B cell (primary cell): ENCODE measurements at regions not wholly inside any gene's neighbourhood (a gene's known extent, or its start where the extent isn't known, plus 50 kb on each side); places are given as distances from the start of the nearest gene placed in this dataset.

Experiments
- ATAC-seq: fragments of 200-7000 bp; cut with Tn5 transposase; one replicate; pipeline ENCODE4 v1.10.0; 2021; ENCODE audit warnings: low read depth, mild to moderate bottlenecking, moderate number of reproducible peaks, moderate library complexity
- CTCF ChIA-PET: fragments of 350-600 bp; sonication (Branson Sonifier 250); formaldehyde crosslinking; loops from one replicate; lab custom pipeline; 2021; ENCODE audit warnings: antibody characterized with exemption, inconsistent platforms; lab: Charles Lee
- POLR2A ChIA-PET: fragments of 350-600 bp; sonication (Branson Sonifier 250); formaldehyde crosslinking; loops from one replicate; lab custom pipeline; 2021; ENCODE audit warnings: antibody characterized with exemption; lab: Charles Lee
- DNase-seq: peaks from one replicate; pipeline ENCODE4 v3.0.0; 2013
- H2AFZ ChIP-seq: 2 replicates; pipeline ENCODE4 v1.6.1; 2012; ENCODE audit warnings: mild to moderate bottlenecking, low read depth, low read length; ENCODE audit not compliant: insufficient read depth, poor library complexity, severe bottlenecking
- H3K27ac ChIP-seq, 2 donors: 1 replicate in 1 of 2; 2 replicates in 1 of 2; pipeline ENCODE4 v1.5.1; 2012 to 2013; ENCODE audit warnings: low read length in 2 of 2, mild to moderate bottlenecking in 2 of 2, moderate library complexity in 1 of 2
- H3K27me3 ChIP-seq, 4 experiments: fragments of 200-600 bp in 1 of 4; sonication (generic) in 1 of 4; replicated peaks in 1 of 4; 1 replicate in 2 of 4; 2 replicates in 2 of 4; pipeline versions ENCODE4 v1.6.1 to v1.7.0; 2013 to 2016; ENCODE audit warnings: low read length in 3 of 4, mild to moderate bottlenecking in 2 of 4, mixed read lengths in 1 of 4, moderate library complexity in 1 of 4; ENCODE audit not compliant: insufficient read depth in 4 of 4, control insufficient read depth in 3 of 4; ENCODE audit errors: control extremely low read depth in 1 of 4
- H3K36me3 ChIP-seq, 2 experiments: replicated peaks in 1 of 2; 1 replicate in 1 of 2; 2 replicates in 1 of 2; pipeline versions ENCODE4 v1.6.1 to v1.7.1; 2013; ENCODE audit warnings: low read length in 1 of 2; ENCODE audit not compliant: insufficient read depth in 2 of 2, control insufficient read depth in 1 of 2; ENCODE audit errors: control extremely low read depth in 1 of 2, extremely low read depth in 1 of 2
- H3K4me1 ChIP-seq, 2 donors: fragments of 200-600 bp in 1 of 2; sonication (generic) in 1 of 2; 1 replicate in 1 of 2; 2 replicates in 1 of 2; pipeline versions ENCODE4 v1.5.1 to v1.6.1; 2013 to 2017; ENCODE audit warnings: low read length in 2 of 2; ENCODE audit not compliant: control insufficient read depth in 2 of 2, insufficient read depth in 2 of 2
- H3K4me2 ChIP-seq: replicated peaks from 2 replicates; pipeline ENCODE3; 2012; ENCODE audit warnings: mild to moderate bottlenecking, low read depth, low read length; ENCODE audit not compliant: poor library complexity, severe bottlenecking
- H3K4me3 ChIP-seq, 5 experiments: fragments of 200-600 bp in 1 of 5; sonication (generic) in 1 of 5; 1 replicate in 3 of 5; 2 replicates in 2 of 5; pipeline versions ENCODE4 v1.5.1 to v1.7.0; 2011 to 2016; ENCODE audit warnings: low read length in 4 of 5, mild to moderate bottlenecking in 4 of 5, low read depth in 2 of 5, control low read depth in 1 of 5, moderate library complexity in 1 of 5; ENCODE audit not compliant: insufficient read depth in 1 of 5; ENCODE audit errors: control extremely low read depth in 1 of 5, extremely low read depth in 1 of 5
- H3K79me2 ChIP-seq: fragments of 200-600 bp; sonication (generic); one replicate; pipeline ENCODE4 v1.6.0; 2016; ENCODE audit warnings: low read length; ENCODE audit not compliant: control insufficient read depth, insufficient read depth
- H3K9ac ChIP-seq: fragments of 200-600 bp; sonication (generic); 2 replicates; pipeline ENCODE4 v1.6.1; 2017; ENCODE audit warnings: mild to moderate bottlenecking, low read length, moderate library complexity
- H3K9me3 ChIP-seq, 3 donors: one replicate each; pipeline versions ENCODE4 v1.6.1 to v1.7.1; 2013; ENCODE audit warnings: low read length in 2 of 3; ENCODE audit not compliant: control insufficient read depth in 2 of 3, insufficient read depth in 1 of 3; ENCODE audit errors: control extremely low read depth in 1 of 3
- H4K20me1 ChIP-seq: 2 replicates; pipeline ENCODE4 v1.6.0; 2012; ENCODE audit warnings: mild to moderate bottlenecking, low read length; ENCODE audit not compliant: insufficient read depth, control insufficient read depth, poor library complexity, severe bottlenecking
- H3K27ac Mint-ChIP-seq: one replicate; pipeline ENCODE4 v1.8.0; 2021; ENCODE audit warnings: mixed read lengths
- H3K27me3 Mint-ChIP-seq: one replicate; pipeline ENCODE4 v1.8.0; 2021; ENCODE audit warnings: mixed read lengths
- H3K4me1 Mint-ChIP-seq: one replicate; pipeline ENCODE4 v1.8.0; 2021; ENCODE audit warnings: mixed read lengths
- H3K4me3 Mint-ChIP-seq: one replicate; pipeline ENCODE4 v1.8.0; 2021; ENCODE audit warnings: mixed read lengths
- H3K9me3 Mint-ChIP-seq: one replicate; pipeline ENCODE4 v1.8.0; 2022; ENCODE audit warnings: mixed read lengths; ENCODE audit not compliant: insufficient read depth
- EZH2 ChIP-seq: IDR thresholded peaks from 2 replicates; pipeline ENCODE4 v1.6.1; 2012; ENCODE audit warnings: borderline replicate concordance, low read depth, mild to moderate bottlenecking, moderate library complexity, low read length; ENCODE audit not compliant: insufficient read depth, poor library complexity, severe bottlenecking
- WGBS: methylation state at CpG from one replicate; pipeline ENCODE4 v1.1.5; 2013; ENCODE audit warnings: missing lambda C conversion rate; ENCODE audit not compliant: insufficient coverage; 5-methylcytosine and 5-hydroxymethylcytosine counted together
- intact Hi-C: fragments of 100-400 bp; cut with micrococcal nuclease; formaldehyde crosslinking; loops from one replicate; pipeline ENCODE4 v1.10.0; 2022
- TF ChIP-seq, protein P1 (sequence below): fragments of 200-600 bp; IDR thresholded peaks from one replicate; pipeline ENCODE4 v1.8.0; 2022; ENCODE audit warnings: antibody characterized with exemption, mild to moderate bottlenecking

DNA sequence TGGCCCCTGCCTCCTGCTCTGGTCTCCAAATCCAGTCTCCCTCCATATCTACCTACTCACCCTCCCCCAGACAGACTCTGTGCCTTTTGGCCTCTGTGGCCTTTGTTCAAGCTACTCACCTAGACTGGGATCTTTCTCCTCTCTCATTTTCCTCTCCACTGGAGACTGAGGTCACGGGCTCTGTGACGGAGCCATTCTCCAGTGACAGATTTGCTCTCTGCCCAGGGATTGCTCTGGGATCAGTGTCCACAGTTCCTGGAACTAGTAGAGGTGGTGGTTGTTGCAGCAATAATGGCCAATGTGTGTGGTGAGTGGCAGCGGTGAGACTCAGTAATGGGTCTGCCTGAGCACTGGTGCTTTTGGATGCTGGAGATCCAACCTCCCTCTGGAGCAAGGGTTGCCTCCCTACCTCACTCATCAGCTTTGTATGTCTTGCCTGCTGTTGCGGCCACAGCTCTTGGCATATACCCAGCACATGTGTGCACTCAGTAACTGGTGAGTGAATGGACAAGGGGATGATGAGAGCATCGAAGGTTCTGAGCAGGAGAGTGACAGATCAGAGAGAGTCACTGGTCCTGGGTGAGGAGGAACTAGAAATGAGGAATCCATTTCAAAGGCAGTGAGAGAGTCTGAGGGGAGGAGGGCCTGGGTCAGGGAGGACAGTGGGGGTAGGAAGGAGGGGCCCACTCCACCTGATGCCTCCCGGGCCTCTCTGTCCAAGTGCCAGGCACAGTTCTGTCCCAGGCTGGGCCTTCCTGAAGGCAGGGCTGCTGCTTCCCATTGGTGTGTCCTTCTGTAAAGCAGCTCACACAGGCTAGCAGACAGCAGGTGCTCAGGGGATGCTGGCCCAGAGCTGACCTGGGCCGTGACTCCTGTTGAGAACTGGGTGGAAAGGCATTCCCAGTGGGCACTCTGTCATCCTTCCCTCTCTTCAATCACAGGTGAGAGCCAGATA is 96.5 kb upstream of the PITX1 start:
- Histone ChIP-seq H3K27me3 (peaks cover 0 to 7% (median 0%) of the 10 kb centered on the region in 4 experiments), H3K9me3 (no peaks in the 10 kb centered on the region), H4K20me1 (no peaks in the 10 kb centered on the region), H2AFZ (no peak overlapping the region), H3K4me2 (no peak overlapping the region), H3K4me1 (no peaks in the 10 kb centered on the region), H3K27ac (no peak overlapping the region), H3K36me3 (no peaks in the 10 kb centered on the region), H3K4me3 (no peak overlapping the region), H3K9ac (no peak overlapping the region), H3K79me2 (no peaks in the 10 kb centered on the region)
- Mint-ChIP-seq H3K4me3 (no peak overlapping the region), H3K27ac (no peak overlapping the region), H3K4me1 (peaks cover 2% of the 10 kb centered on the region), H3K27me3 (peaks cover 28% of the 10 kb centered on the region), H3K9me3 (no peaks in the 10 kb centered on the region)
- DNase-seq = no peak
- intact Hi-C loops = no loop called here
- ChIA-PET CTCF (no interaction called here), POLR2A (no interaction called here)
- TF ChIP-seq, protein P1, sequence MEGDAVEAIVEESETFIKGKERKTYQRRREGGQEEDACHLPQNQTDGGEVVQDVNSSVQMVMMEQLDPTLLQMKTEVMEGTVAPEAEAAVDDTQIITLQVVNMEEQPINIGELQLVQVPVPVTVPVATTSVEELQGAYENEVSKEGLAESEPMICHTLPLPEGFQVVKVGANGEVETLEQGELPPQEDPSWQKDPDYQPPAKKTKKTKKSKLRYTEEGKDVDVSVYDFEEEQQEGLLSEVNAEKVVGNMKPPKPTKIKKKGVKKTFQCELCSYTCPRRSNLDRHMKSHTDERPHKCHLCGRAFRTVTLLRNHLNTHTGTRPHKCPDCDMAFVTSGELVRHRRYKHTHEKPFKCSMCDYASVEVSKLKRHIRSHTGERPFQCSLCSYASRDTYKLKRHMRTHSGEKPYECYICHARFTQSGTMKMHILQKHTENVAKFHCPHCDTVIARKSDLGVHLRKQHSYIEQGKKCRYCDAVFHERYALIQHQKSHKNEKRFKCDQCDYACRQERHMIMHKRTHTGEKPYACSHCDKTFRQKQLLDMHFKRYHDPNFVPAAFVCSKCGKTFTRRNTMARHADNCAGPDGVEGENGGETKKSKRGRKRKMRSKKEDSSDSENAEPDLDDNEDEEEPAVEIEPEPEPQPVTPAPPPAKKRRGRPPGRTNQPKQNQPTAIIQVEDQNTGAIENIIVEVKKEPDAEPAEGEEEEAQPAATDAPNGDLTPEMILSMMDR = no peak
- TF ChIP-seq EZH2 = no peak
- whole genome bisulfite sequencing = 96% methylated on average over 3 of the region's 7 CpGs
- no peak for ATAC-seq

DNA sequence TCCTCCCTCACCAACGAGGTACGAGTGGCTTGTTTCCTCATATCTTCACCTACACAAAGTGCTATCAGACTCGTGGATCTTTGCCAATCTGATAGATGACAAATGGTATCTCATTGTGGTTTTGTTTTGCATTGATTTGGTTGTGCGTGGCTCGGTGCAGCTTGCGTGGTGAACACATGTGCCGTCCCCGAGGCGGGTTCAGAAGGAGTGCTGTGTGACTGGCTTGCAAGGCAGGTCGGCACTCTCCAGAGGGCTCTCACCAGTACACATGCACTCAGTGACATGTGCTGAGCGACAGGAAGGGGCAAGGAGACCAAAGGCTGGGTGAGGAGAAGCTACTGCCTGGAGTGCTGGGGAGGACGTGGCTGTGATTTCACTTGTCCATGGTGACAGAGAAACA is 95.3 kb upstream of the PITX1 start:
- H3K27me3 Mint-ChIP-seq = peaks cover 25% of the 10 kb centered on the region
- ATAC-seq (no peak), DNase-seq (no peak)
- Histone ChIP-seq H3K27me3 (peaks cover 0 to 4% (median 0%) of the 10 kb centered on the region in 4 experiments), H3K4me1 (no peaks in the 10 kb centered on the region), H3K9ac (no peak overlapping the region), H3K36me3 (no peaks in the 10 kb centered on the region), H3K4me2 (no peak overlapping the region), H2AFZ (no peak overlapping the region), H4K20me1 (no peaks in the 10 kb centered on the region), H3K9me3 (no peaks in the 10 kb centered on the region), H3K4me3 (no peak overlapping the region), H3K27ac (no peak overlapping the region), H3K79me2 (no peaks in the 10 kb centered on the region)
- intact Hi-C loops = no loop called here
- ChIA-PET POLR2A (no interaction called here), CTCF (no interaction called here)
- WGBS = 50% methylated on average over 8 of the region's 12 CpGs
- TF ChIP-seq, protein P1 = no peak
- TF ChIP-seq EZH2 = no peak
- H3K4me1 Mint-ChIP-seq = peaks cover 2% of the 10 kb centered on the region
- H3K27ac Mint-ChIP-seq = no peak overlapping the region
- H3K9me3 Mint-ChIP-seq = no peaks in the 10 kb centered on the region
- no peak overlapping the region for H3K4me3 Mint-ChIP-seq
